Skeletal muscle cell (primary cell): ENCODE measurements at regions not wholly inside any gene's neighbourhood (a gene's known extent, or its start where the extent isn't known, plus 50 kb on each side); places are given as distances from the start of the nearest gene placed in this dataset.
A peak's percentile ranks its signal among the peaks of the same experiment; 100 is the strongest.

ENCODE experiments used
- DNase-seq: peaks from one replicate; pipeline ENCODE4 v3.0.0-alpha.2; 2010; ENCODE audit warnings: low read depth
- H3K4me3 ChIP-seq: 2 replicates; pipeline ENCODE4 v1.5.1; 2011; ENCODE audit warnings: low read depth, mild to moderate bottlenecking, control low read depth, low read length, moderate library complexity

DNA sequence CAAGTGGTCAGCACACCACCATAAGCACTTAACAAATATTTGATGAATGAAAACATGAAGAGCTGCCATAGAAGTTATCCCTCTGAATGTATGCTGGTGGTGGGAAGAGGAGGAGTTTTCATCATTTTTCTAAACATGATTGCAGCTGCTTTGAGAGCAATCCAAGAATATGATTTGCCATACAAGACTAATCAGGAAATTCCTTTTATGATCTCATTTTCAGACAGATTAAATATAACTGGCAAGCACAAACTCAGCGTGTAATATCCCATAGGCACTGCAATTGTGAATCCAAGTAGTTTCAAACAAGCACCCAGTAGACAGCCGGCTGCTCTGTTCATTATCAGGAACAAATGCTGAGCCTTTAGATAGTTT lies 505.7 kb upstream of the LUZP2 start:
- peak; percentile 19 for DNase-seq
- H3K4me3 ChIP-seq, result no peak overlapping the region

DNA sequence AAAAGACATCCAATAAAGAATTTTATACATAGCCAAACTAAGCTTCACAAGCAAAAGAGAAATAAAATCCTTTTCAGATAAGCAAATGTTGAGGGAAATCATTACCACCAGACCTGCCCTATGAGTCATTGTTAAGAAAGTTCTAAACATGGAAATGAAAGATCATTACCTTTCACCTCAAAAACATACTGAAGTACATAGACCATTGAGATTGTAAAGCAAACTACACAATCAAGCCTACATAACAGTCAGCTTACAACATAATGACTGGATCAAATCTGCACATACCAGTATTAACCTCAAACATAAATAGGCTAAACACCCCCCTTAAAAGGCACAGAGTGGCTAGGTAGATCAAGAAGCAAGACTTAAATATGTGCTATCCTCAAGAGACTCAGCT lies 501.0 kb upstream of the LUZP2 start:
- H3K4me3 ChIP-seq, result no peak overlapping the region
- no peak for DNase-seq

DNA sequence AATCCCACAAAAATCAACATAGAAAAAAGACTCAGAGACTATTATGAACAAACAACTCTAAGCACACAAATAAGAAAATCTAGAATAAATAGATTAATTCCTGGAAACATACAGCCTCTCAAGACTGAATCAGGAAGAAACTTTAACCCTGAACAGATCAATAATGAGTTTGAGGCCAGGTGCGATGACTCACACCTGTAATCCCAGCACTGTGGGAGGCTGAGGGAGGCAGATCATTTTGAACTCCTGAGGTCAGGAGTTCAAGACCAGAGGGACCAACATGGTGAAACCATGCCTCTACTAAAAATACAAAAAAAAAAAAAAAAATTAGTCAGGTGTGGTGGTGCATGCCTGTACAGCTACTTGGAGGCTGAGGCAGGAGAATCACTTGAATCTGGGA lies 499.5 kb upstream of the LUZP2 start:
- no peak for DNase-seq
- no peak overlapping the region for H3K4me3 ChIP-seq

DNA sequence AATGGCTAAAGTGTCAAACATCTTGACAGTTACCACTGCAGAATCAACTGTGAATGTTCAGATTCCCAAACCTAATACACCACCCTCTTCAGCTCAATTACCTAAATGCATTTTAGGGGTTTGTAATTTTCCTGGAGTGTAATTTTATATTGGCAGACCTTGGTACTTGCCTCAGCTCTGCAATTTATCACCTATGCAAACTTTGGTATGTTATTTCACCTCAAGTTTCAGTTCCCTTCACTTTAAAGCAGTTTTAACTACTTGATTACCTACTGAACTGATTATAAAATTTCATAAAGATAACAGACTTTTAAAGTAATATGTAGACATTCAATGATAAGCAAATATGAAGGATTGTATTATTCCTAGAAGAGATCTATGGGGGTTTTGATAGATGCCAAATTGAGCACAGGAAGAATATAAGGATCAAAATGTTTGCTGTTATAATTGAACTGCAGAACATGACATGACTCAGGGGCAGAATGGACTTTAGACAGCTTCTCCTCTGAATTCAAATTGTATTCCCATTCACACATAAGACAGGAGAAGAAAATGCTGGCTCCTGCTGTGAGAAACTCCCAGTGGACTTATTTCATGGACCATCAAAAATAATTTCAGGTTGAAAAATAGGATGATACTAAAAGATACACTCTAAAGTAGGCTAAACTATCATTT lies 491.5 kb upstream of the LUZP2 start:
- no peak overlapping the region for H3K4me3 ChIP-seq
- DNase-seq, result no peak

DNA sequence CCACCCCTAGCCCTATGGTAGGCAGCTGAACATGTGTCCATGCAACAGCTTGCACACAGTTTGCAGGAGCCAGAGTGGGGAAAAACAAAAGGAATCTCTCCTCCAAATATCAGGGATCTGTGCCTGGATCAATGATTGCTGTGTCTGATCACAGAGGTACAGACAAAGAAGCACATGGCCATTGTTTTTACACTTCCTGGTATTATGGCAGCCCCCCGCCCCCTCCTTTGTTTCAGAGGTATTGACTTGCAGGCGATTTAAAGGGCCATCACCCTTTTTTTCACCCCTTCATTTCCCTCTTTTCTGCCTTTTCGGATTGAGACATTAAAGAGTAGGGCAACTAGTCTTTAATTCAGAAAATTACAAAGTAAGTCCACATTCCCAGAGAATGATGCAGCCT lies 453.0 kb upstream of the LUZP2 start:
- no peak for DNase-seq
- no peak overlapping the region for H3K4me3 ChIP-seq

DNA sequence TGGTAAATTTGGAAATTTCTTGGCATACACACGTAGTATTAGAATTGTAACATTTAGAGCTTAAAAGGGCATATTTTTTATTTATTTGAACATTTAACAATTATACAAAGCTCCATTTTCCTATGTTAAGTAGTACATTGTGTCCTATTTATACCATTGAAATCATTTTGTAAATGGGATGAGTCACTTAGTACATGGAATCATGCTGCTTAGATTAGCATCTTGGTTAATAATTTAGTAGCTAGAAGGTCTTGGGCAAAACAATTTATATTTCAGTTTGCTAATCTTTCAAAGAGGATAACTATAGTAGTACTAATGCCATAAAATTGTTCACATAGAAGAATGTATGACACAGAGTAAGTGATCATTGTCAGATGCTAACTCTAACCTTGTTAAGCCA lies 450.1 kb upstream of the LUZP2 start:
- DNase-seq, result no peak
- no peak overlapping the region for H3K4me3 ChIP-seq

DNA sequence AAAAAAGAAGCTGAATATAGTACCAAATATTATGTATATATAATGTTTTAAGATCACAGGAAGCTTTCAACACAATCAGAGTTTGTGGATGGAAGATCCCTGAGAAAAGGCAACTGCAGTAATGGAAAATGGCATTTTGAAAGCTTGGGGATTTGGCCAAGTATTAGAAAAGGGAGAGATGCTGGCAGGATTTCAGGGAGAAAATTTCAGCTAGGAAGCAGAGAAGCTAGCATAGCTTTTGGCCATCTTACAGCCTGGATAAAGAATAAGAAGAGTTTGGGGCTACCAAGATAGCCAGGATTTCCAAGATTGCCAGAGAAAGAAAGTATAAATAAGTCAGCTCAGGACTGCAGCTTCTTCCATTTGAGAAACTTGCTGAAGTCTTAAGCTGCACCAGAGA lies 440.8 kb upstream of the LUZP2 start:
- no peak for DNase-seq

DNA sequence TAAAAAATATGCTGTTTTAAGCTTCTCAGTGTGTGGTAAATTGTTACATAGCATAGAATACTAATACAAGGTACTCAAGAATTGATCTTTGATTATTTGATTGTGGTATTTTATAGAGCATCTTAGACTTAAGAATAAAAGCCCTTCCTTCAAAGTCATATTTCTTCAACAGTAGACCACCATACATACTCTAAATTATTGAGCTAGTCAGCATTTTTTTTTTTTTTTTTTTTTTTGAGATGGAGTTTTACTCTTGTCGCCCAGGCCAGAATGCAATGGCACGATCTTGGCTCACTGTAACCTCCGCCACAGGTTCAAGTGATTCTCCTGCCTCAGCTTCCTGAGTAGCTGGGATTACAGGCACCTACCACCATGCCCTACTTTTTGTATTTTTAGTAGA lies 436.7 kb upstream of the LUZP2 start:
- DNase-seq, result no peak
- no peak overlapping the region for H3K4me3 ChIP-seq

More for the DNA sequence above, 440.8 kb upstream of the LUZP2 start:
- H3K4me3 ChIP-seq, result no peak overlapping the region

DNA sequence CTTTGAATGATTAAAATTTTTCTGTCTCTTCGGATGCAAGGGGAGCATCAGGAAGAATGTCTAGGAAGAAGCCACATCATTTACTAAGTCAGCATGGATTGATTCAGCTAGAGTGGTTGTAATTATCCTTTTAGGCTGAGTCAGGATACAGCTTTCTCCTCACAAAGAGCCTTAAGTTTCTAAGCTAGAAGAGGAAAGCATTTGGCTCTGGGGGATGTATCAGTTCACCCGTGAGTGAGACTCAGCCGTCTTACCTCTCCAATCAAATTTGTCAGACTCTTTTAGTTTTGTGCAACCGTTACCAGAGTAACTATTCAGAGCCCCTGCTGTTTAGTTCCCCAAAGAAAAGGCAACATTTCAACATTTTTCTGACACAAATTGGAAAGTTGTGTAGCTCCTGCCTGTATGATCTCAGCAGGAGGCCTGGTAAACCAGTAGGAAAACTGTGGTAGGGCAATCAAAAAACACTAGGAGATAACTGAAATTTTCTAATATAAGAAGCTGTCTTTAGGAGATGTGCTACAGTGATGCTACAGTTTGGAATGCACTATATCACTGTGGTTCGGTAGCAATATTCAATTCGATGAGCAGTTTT lies 432.4 kb upstream of the LUZP2 start:
- no peak overlapping the region for H3K4me3 ChIP-seq
- DNase-seq, result no peak

DNA sequence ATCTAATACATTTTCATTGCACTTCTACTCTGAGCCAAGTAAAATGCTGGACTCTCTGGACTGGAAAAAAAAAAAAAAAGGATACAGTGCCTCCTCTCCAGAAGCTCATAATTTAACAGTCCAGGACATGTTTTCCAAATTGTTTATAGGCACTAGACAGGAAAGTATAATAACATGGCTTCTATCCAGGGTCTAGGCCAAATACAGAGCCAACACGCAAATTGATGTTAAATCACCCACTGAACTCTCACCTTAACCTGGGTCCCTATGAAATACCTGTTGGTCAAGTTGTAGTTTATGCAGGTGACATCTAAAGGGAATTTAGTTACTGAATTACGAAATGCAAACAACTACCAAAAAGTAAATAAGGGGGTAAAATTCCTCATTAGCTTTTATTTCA lies 428.7 kb upstream of the LUZP2 start:
- no peak overlapping the region for H3K4me3 ChIP-seq
- no peak for DNase-seq

DNA sequence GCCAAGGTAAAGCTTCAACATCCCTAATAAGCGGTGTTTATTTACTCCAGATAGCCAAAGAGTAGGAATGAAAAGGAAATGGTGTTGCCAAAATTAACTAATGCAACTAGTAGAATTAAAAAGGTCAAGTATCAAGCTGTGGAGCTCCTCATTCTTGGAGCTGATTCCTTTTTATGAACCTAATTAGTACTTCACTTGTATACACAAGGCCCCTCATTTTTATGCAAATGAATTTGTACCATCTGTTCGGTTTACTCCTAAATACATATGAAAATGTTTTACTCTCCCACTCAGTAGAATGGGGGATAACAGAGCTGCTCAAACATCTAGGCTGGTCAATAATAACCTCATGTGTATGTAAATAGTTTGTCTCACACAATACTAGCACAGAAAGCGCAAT lies 426.4 kb upstream of the LUZP2 start:
- no peak for DNase-seq
- H3K4me3 ChIP-seq, result no peak overlapping the region

DNA sequence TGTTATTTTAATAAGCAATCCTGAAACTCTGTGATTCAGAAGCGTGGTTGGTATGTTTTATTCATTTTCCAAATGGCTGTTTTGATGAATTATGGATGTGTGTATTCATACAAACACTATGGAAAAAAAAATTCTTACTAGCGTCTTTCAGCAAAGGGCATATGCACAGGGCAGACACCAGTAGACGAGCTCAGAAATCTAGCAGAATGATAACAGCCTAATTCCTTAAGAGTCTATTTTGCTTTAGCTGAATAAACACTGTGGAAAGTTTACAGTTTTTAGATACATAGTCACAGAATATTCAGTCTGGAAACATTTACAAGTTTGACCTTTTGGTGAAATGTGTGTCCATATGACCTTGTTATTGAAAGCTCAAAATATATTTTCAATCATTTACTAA lies 418.8 kb upstream of the LUZP2 start:
- no peak for DNase-seq

DNA sequence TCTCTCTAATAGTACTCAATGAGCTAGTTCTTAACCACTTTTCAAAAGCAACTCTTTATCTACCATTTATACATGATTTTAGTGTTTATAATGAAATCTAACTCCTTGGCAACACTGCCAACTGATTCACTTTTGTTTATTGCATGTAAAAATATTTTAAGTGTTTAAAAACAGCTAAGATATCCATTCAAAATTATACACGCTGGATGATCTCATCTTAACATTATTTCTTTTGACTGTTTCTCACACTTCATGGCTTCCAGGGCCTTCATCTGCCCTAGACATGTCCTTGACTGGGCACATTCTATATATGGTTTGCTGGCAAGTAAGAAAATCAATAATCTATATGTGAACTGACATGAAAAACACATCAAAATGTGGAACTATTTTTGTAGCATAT lies 414.6 kb upstream of the LUZP2 start:
- no peak for DNase-seq
- H3K4me3 ChIP-seq, result no peak overlapping the region

More for the DNA sequence above, 418.8 kb upstream of the LUZP2 start:
- H3K4me3 ChIP-seq, result no peak overlapping the region

DNA sequence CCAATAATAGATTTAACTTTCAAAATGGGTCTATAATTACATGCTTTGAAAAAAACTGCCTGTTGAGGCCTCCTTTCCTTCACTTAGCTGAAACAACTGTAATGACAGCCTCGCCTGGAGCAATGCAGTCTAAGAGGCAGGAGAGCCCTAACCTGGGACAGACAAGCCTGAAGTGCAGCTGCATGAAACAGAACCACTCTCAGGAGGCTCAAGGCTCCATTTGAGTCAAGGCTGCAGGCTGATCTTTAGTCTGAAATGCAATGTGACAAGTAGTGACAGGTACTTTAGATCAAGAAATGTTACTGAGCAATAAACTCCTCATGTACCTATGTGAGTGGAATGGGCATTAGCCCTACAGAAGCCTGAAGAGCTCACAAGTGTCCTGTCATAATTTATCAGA lies 414.0 kb upstream of the LUZP2 start:
- no peak overlapping the region for H3K4me3 ChIP-seq

DNA sequence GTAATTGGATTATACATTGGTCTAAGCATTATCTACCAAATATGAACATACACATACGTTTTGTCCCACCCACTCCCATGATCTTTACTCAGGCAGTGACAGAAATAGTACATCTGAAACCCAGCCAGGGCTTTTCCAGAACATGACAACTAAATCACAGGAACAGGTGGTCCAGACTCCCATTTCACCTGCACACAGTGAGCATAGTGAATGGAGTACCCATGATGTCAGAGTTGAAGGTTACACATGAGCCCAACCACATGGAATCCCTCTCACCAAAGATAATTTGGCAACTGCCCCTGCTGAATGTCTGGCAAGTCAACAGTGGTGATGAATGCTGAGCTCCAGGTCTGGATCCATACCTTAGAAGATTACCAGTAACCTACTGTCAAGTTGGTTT lies 411.9 kb upstream of the LUZP2 start:
- DNase-seq, result no peak
- H3K4me3 ChIP-seq, result no peak overlapping the region

More for the DNA sequence above, 414.0 kb upstream of the LUZP2 start:
- DNase-seq, result no peak

DNA sequence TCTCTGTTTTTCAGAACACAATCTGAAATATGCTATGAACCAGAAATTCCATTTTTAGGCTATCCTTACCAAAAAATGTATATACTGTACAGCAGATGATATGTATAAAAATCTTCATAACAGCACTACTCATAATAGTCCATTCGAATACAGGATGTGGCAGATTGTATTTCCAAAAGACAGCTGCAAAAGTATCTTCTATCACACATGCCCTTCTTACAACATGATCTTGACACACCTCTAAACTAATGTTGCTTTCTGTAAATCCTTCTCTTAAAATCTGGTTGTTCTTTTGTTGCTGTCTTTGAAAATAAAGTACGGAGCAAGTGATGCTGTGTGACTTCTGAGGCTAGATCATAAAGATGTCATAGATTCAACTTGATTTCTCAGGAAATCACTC lies 409.9 kb upstream of the LUZP2 start:
- no peak for DNase-seq
- no peak overlapping the region for H3K4me3 ChIP-seq

DNA sequence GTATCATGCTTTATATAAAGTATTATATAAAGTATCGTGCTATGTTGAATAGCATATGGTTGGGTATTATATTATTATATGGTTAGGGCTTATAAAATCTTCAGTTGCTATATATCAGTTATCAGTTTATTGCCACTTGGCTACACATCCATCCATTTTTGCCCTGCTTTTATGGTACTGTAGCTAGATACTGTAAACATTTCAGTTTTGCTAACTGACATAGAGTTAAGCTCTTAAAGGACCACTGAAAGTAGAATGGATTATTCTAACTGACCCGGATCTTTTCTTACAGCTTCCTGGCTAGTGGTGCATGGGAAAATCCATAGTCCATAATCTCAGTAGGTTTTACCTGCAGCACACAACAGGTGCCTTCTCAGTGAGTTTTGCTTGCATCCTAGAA lies 405.3 kb upstream of the LUZP2 start:
- DNase-seq, result no peak
- H3K4me3 ChIP-seq, result no peak overlapping the region

DNA sequence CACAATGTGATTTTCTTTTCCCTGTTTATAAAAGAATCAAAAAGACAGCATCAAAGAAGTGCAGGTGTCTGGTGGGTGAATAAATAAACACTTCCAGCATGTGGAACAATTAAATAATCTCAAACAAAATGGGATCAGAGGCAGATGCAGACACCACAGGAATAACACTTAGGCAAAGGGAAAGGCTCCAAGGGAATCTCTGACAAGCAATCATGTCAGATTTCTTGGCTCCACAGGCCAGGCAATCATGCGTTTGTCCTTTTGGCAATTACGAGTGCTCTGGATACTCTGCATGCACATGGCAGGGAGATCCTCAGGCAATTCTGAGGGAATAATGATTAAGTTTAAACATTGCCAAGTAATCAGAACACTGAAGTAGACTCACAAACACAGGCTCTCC lies 403.5 kb upstream of the LUZP2 start:
- no peak for DNase-seq
- no peak overlapping the region for H3K4me3 ChIP-seq

DNA sequence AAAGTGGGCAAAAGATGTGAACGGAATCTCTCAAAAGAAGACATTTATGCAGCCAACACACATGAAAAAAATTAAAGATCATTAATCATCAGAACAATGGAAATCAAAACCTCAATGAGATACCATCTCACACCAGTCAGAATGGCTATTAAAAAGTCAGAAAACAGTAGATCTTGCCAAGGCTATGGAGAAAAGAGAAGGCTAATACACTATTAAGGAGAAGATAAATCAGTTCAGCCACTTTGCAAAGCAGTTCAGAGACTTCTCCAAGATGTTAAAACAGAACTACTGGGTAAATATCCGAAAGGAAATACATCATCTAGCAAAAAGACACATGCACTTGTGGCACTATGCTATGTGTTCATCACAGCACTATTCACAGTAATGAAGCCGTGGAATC lies 388.2 kb upstream of the LUZP2 start:
- no peak for DNase-seq

DNA sequence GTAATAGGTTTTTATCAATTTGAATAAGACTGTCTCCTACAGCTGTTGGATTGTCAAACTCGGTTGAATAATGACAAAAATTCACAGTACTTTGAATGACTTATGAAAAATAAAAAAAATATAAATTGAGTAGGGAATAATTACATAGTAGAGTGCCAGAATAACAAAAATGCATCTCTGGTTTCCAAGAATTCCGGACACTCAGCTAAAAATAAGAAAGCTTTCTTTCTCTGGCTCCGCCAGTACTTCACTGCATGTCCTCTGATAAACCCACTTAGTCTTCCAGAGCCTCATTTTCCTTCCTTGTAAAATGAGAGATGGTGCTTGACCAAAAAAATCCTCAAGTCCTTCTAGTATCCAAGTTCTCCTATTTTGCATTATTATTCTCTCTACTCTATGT lies 374.6 kb upstream of the LUZP2 start:
- DNase-seq, result no peak
- H3K4me3 ChIP-seq, result no peak overlapping the region

More for the DNA sequence above, 388.2 kb upstream of the LUZP2 start:
- H3K4me3 ChIP-seq, result no peak overlapping the region

DNA sequence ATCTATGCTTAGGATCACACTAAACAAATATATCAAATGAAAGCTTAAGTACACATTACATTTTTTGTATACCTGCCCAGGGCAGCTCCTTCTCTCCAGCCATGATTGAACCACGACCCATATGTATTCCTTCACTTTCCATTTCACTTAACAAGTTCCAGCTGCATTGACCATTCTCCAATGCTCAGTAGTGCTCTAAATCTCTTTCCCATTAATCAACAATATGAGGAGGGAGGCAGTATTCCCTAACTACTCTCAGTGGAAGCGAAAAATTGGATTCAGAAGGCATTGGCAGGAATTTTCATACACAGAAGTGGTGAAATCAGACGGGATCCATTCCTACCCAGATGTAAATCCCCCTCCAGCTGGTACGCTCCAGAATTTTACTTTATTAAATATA lies 372.0 kb upstream of the LUZP2 start:
- no peak overlapping the region for H3K4me3 ChIP-seq
- DNase-seq, result no peak

DNA sequence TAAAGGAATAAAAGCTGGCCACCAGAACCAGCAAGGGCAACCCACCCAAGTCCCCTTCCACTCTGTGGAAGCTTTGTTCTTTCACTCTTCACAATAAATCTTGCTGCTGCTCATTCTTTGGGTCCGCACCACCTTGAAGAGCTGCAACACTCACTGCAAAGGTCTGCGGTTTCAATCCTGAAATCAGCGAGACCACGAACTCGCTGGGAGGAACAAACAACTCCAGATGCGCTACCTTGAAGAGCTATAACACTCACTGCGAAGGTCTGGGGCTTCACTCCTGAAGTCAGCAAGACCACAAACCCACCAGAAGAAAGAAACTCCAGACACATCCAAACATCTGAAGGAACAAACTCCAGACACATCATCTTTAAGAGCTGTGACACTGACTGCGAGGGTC lies 365.2 kb upstream of the LUZP2 start:
- H3K4me3 ChIP-seq, result no peak overlapping the region
- DNase-seq, result no peak
